GM12878 (cell line): ENCODE measurements at regions not wholly inside any gene's neighbourhood (a gene's known extent, or its start where the extent isn't known, plus 50 kb on each side); places are given as distances from the start of the nearest gene placed in this dataset.

ENCODE experiments used
- ATAC-seq: fragments of 200-7000 bp; cut with Tn5 transposase; 3 replicates; pipeline ENCODE4 v1.9.1; 2020; ENCODE audit warnings: mild to moderate bottlenecking, moderate library complexity
- BruUV-seq: library from RNA; stranded (reverse); fragments of 400-500 nt; replicated peaks from 2 replicates; lab custom pipeline; 2021; lab: Mats Ljungman, UMichigan
- CTCF ChIA-PET: fragments of 300-600 bp; sonication (Branson Sonifier 250); formaldehyde crosslinking; extraction: SDS; loops from one replicate; lab custom pipeline; 2021; ENCODE audit warnings: inconsistent platforms; lab: Yijun Ruan, JAX
- POLR2A ChIA-PET: fragments of 350-600 bp; formaldehyde crosslinking; extraction: SDS; loops from one replicate; lab custom pipeline; 2021; ENCODE audit warnings: inconsistent platforms; lab: Charles Lee
- RAD21 ChIA-PET: fragments of 300-600 bp; sonication (Branson Sonifier 250); formaldehyde crosslinking; loops from one replicate; lab custom pipeline; 2023; ENCODE audit warnings: antibody characterized with exemption; ENCODE audit not compliant: unreplicated experiment; lab: Charles Lee
- SMC1A ChIA-PET: fragments of 300-600 bp; sonication (Branson Sonifier 250); formaldehyde crosslinking; loops from one replicate; lab custom pipeline; 2023; ENCODE audit not compliant: unreplicated experiment, uncharacterized antibody; lab: Charles Lee
- DNase-seq: peaks from one replicate; pipeline ENCODE4 v3.0.0-alpha.2; 2011; ENCODE audit warnings: low read depth, low spot score
- FAIRE-seq: peaks from 3 replicates; lab custom pipeline; 2011; peaks lifted over from hg19 to GRCh38; lab: Jason Lieb, UNC
- H2AFZ ChIP-seq: 2 replicates; pipeline ENCODE4 v1.6.0; 2011; ENCODE audit warnings: low read depth, low read length, control low read depth; ENCODE audit not compliant: control insufficient read depth
- H3K27ac ChIP-seq: 2 replicates; pipeline ENCODE4 v1.5.1; 2011; ENCODE audit warnings: control low read depth; ENCODE audit not compliant: control insufficient read depth, insufficient read depth
- H3K27me3 ChIP-seq, 2 experiments: replicated peaks in 1 of 2; 2 replicates each; pipeline versions ENCODE4 v1.6.0 to v1.6.1; 2011; ENCODE audit warnings: low read length in 1 of 2; ENCODE audit not compliant: control insufficient read depth in 2 of 2, insufficient read depth in 2 of 2
- H3K36me3 ChIP-seq, 2 experiments: 2 replicates each; pipeline ENCODE4 v1.5.1; 2011; ENCODE audit warnings: low read length in 1 of 2; ENCODE audit not compliant: control insufficient read depth in 2 of 2, insufficient read depth in 2 of 2
- H3K4me1 ChIP-seq: 2 replicates; pipeline ENCODE4 v1.6.1; 2011; ENCODE audit warnings: mild to moderate bottlenecking, low read length, moderate library complexity, mixed read lengths; ENCODE audit not compliant: control insufficient read depth, insufficient read depth
- H3K4me2 ChIP-seq: 2 replicates; pipeline ENCODE4 v1.6.0; 2011; ENCODE audit warnings: control low read depth; ENCODE audit not compliant: control insufficient read depth, insufficient read depth
- H3K4me3 ChIP-seq: fragments of 200-600 bp; sonication (generic); 2 replicates; pipeline ENCODE4 v1.5.1; 2016
- H3K79me2 ChIP-seq: 2 replicates; pipeline ENCODE4 v1.6.0; 2011; ENCODE audit warnings: low read length; ENCODE audit not compliant: control insufficient read depth, insufficient read depth
- H3K9ac ChIP-seq: 2 replicates; pipeline ENCODE4 v1.8.0; 2011; ENCODE audit warnings: low read length, control low read depth, mixed read lengths; ENCODE audit not compliant: control insufficient read depth, insufficient read depth
- H3K9me3 ChIP-seq: replicated peaks from 3 replicates; pipeline ENCODE4 v1.5.1; 2011; ENCODE audit warnings: mild to moderate bottlenecking, low read length; ENCODE audit not compliant: control insufficient read depth, insufficient read depth
- H4K20me1 ChIP-seq: 2 replicates; pipeline ENCODE4 v1.6.0; 2011; ENCODE audit not compliant: control insufficient read depth, insufficient read depth
- CHD1 ChIP-seq: IDR thresholded peaks from 2 replicates; pipeline ENCODE4 v1.6.1; 2012; ENCODE audit warnings: low read depth, low read length, improper control_type of control experiment
- MEF2A ChIP-seq: IDR thresholded peaks from 2 replicates; pipeline ENCODE4 v1.6.1; 2011; ENCODE audit warnings: low read depth, mild to moderate bottlenecking, low read length, moderate library complexity; ENCODE audit not compliant: insufficient read depth
- NBN ChIP-seq: fragments of 450-650 bp; IDR thresholded peaks from 2 replicates; pipeline ENCODE4 v1.6.1; 2016
- POLR2AphosphoS5 ChIP-seq: IDR thresholded peaks from 2 replicates; pipeline ENCODE4 v1.6.1; 2011; ENCODE audit warnings: mild to moderate bottlenecking, low read length, inconsistent platforms
- RAD21 ChIP-seq: IDR thresholded peaks from 2 replicates; pipeline ENCODE4 v1.6.1; 2011; ENCODE audit warnings: mild to moderate bottlenecking, low read depth, low read length, moderate library complexity; ENCODE audit not compliant: insufficient read depth
- RBBP5 ChIP-seq: fragments of 200-600 bp; sonication (generic); conservative IDR thresholded peaks from 2 replicates; pipeline ENCODE4 v1.6.1; 2016
- SMC3 ChIP-seq: IDR thresholded peaks from 2 replicates; pipeline ENCODE4 v1.6.1; 2011; ENCODE audit warnings: low read length, improper control_type of control experiment, borderline replicate concordance
- STAT3 ChIP-seq: IDR thresholded peaks from 2 replicates; pipeline ENCODE4 v1.6.1; 2011; ENCODE audit warnings: low read depth, low read length, improper control_type of control experiment
- ZNF207 ChIP-seq: fragments of 450-650 bp; IDR thresholded peaks from 2 replicates; pipeline ENCODE4 v1.6.1; 2014; ENCODE audit warnings: antibody characterized with exemption, mild to moderate bottlenecking, borderline replicate concordance
- ZNF622 ChIP-seq: fragments of 450-650 bp; IDR thresholded peaks from 2 replicates; pipeline ENCODE4 v1.6.1; 2017; ENCODE audit warnings: mild to moderate bottlenecking, inconsistent platforms
- WGBS: methylation state at CpG from one replicate; pipeline ENCODE4 v1.1.6; 2016; ENCODE audit warnings: low lambda C conversion rate; ENCODE audit not compliant: insufficient replicate concordance, insufficient coverage; ENCODE audit errors: missing lambda C conversion rate; 5-methylcytosine and 5-hydroxymethylcytosine counted together
- in situ Hi-C: fragments of 300-500 bp; cut with MboI; formaldehyde crosslinking; loops from 9 replicates; pipeline ENCODE4 v1.14.3; 2018; ENCODE audit warnings: mixed read lengths
- intact Hi-C: fragments of 100-400 bp; cut with micrococcal nuclease; formaldehyde crosslinking; loops from one replicate; pipeline ENCODE4 v1.14.2; 2022; ENCODE audit not compliant: unreplicated experiment
- TF ChIP-seq, protein P1 (sequence below): IDR thresholded peaks from 2 replicates; pipeline ENCODE4 v1.6.1; 2011; ENCODE audit warnings: borderline replicate concordance, low read depth, mild to moderate bottlenecking, moderate library complexity, mixed read lengths, low read length; ENCODE audit not compliant: insufficient read depth; ENCODE audit errors: extremely low read length
- TF ChIP-seq, protein P2 (sequence below): IDR thresholded peaks from 2 replicates; pipeline ENCODE4 v1.6.1; 2011; ENCODE audit warnings: low read depth, mild to moderate bottlenecking, low read length, moderate library complexity, borderline replicate concordance; ENCODE audit errors: extremely low read depth
- TF ChIP-seq, protein P3 (sequence below): fragments of 450-650 bp; IDR thresholded peaks from 2 replicates; pipeline ENCODE4 v1.6.1; 2017; ENCODE audit warnings: antibody characterized with exemption, mild to moderate bottlenecking, moderate library complexity
- TF ChIP-seq, protein P4 (sequence below): IDR thresholded peaks from 2 replicates; pipeline ENCODE4 v1.6.1; 2012; ENCODE audit warnings: mild to moderate bottlenecking, low read depth, low read length
- TF ChIP-seq, protein P5 (sequence below): fragments of 450-650 bp; IDR thresholded peaks from 2 replicates; pipeline ENCODE4 v1.6.1; 2017; ENCODE audit warnings: borderline replicate concordance

DNA sequence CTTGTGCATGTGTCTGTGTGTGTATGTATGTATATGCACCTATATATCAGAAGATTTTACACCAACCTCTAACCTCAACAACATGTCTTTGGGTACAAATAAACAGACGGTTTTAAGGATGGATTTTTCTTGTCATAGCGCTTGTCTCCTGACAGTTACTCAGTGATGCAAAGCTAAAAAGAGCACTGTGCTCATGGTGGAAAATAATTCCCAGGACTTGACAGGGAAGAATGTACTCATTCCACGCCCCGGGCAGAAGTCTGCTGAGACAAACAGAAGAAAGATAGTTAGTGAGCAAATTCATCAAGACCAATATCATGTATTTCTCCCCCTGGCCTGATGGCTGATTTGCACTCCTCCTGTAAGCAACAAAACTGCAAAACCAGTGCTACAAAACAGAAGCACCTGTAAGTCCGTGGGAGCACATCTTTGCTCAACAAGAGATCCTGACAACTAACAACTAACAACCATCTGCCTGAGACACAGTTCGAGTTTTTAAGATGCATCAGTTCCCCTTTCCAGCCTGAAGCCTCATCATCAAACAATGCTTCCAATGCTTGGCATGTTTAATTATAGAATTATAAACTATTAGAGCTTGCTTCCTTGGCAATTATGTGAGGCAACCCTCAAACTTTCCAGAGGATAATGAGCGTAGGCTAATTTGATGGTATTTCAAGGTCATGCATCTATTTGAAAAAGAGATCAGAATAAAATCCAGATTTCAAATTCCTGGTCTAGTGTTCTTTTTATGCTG lies 812.7 kb upstream of the MIR17HG start:
- no peak overlapping the region for H3K4me2 ChIP-seq
- H3K9ac ChIP-seq = no peak overlapping the region
- ChIA-PET SMC1A (no interaction called here), POLR2A (no interaction called here), RAD21 (no interaction called here), CTCF (no interaction called here)
- no peaks in the 10 kb centered on the region for H3K79me2 ChIP-seq
- no peaks in the 10 kb centered on the region for H3K36me3 ChIP-seq
- H2AFZ ChIP-seq = no peak overlapping the region
- no peaks in the 10 kb centered on the region for H3K9me3 ChIP-seq
- DNase-seq (no peak), ATAC-seq (no peak), FAIRE-seq (no peak)
- no TSS peak for BruUV-seq
- no peaks in the 10 kb centered on the region for H3K4me1 ChIP-seq
- H4K20me1 ChIP-seq = no peaks in the 10 kb centered on the region
- WGBS = 13% methylated on average over 7 of the region's 7 CpGs
- TF ChIP-seq, protein P1, sequence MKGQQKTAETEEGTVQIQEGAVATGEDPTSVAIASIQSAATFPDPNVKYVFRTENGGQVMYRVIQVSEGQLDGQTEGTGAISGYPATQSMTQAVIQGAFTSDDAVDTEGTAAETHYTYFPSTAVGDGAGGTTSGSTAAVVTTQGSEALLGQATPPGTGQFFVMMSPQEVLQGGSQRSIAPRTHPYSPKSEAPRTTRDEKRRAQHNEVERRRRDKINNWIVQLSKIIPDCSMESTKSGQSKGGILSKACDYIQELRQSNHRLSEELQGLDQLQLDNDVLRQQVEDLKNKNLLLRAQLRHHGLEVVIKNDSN = no peak
- TF ChIP-seq, protein P2, sequence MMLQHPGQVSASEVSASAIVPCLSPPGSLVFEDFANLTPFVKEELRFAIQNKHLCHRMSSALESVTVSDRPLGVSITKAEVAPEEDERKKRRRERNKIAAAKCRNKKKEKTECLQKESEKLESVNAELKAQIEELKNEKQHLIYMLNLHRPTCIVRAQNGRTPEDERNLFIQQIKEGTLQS = no peak
- TF ChIP-seq, protein P3, sequence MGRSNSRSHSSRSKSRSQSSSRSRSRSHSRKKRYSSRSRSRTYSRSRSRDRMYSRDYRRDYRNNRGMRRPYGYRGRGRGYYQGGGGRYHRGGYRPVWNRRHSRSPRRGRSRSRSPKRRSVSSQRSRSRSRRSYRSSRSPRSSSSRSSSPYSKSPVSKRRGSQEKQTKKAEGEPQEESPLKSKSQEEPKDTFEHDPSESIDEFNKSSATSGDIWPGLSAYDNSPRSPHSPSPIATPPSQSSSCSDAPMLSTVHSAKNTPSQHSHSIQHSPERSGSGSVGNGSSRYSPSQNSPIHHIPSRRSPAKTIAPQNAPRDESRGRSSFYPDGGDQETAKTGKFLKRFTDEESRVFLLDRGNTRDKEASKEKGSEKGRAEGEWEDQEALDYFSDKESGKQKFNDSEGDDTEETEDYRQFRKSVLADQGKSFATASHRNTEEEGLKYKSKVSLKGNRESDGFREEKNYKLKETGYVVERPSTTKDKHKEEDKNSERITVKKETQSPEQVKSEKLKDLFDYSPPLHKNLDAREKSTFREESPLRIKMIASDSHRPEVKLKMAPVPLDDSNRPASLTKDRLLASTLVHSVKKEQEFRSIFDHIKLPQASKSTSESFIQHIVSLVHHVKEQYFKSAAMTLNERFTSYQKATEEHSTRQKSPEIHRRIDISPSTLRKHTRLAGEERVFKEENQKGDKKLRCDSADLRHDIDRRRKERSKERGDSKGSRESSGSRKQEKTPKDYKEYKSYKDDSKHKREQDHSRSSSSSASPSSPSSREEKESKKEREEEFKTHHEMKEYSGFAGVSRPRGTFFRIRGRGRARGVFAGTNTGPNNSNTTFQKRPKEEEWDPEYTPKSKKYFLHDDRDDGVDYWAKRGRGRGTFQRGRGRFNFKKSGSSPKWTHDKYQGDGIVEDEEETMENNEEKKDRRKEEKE = no peak
- TF ChIP-seq SMC3 (no peak), RAD21 (no peak), MEF2A (no peak), ZNF622 (no peak), CHD1 (no peak), ZNF207 (no peak), RBBP5 (no peak), STAT3 (no peak), NBN (no peak), POLR2AphosphoS5 (no peak)
- TF ChIP-seq, protein P4, sequence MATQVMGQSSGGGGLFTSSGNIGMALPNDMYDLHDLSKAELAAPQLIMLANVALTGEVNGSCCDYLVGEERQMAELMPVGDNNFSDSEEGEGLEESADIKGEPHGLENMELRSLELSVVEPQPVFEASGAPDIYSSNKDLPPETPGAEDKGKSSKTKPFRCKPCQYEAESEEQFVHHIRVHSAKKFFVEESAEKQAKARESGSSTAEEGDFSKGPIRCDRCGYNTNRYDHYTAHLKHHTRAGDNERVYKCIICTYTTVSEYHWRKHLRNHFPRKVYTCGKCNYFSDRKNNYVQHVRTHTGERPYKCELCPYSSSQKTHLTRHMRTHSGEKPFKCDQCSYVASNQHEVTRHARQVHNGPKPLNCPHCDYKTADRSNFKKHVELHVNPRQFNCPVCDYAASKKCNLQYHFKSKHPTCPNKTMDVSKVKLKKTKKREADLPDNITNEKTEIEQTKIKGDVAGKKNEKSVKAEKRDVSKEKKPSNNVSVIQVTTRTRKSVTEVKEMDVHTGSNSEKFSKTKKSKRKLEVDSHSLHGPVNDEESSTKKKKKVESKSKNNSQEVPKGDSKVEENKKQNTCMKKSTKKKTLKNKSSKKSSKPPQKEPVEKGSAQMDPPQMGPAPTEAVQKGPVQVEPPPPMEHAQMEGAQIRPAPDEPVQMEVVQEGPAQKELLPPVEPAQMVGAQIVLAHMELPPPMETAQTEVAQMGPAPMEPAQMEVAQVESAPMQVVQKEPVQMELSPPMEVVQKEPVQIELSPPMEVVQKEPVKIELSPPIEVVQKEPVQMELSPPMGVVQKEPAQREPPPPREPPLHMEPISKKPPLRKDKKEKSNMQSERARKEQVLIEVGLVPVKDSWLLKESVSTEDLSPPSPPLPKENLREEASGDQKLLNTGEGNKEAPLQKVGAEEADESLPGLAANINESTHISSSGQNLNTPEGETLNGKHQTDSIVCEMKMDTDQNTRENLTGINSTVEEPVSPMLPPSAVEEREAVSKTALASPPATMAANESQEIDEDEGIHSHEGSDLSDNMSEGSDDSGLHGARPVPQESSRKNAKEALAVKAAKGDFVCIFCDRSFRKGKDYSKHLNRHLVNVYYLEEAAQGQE = no peak
- TF ChIP-seq, protein P5, sequence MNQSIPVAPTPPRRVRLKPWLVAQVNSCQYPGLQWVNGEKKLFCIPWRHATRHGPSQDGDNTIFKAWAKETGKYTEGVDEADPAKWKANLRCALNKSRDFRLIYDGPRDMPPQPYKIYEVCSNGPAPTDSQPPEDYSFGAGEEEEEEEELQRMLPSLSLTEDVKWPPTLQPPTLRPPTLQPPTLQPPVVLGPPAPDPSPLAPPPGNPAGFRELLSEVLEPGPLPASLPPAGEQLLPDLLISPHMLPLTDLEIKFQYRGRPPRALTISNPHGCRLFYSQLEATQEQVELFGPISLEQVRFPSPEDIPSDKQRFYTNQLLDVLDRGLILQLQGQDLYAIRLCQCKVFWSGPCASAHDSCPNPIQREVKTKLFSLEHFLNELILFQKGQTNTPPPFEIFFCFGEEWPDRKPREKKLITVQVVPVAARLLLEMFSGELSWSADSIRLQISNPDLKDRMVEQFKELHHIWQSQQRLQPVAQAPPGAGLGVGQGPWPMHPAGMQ = no peak
- in situ Hi-C loops (no loop called here), intact Hi-C loops (no loop called here)
- H3K27me3 ChIP-seq = no peaks in the 10 kb centered on the region
- H3K27ac ChIP-seq = no peak overlapping the region
- no peak overlapping the region for H3K4me3 ChIP-seq
